ENCODE measurements at regions not wholly inside any gene's neighbourhood (a gene's known extent, or its start where the extent isn't known, plus 50 kb on each side); places are given as distances from the start of the nearest gene placed in this dataset.

- no peak for DNase-seq
Measured at GRCh38 chr1:116232989-116233514, 121.9 kb downstream of the MAB21L3 start.

- no peak for DNase-seq
Measured at GRCh38 chr1:116234429-116234828, 123.2 kb downstream of the MAB21L3 start.

DNA sequence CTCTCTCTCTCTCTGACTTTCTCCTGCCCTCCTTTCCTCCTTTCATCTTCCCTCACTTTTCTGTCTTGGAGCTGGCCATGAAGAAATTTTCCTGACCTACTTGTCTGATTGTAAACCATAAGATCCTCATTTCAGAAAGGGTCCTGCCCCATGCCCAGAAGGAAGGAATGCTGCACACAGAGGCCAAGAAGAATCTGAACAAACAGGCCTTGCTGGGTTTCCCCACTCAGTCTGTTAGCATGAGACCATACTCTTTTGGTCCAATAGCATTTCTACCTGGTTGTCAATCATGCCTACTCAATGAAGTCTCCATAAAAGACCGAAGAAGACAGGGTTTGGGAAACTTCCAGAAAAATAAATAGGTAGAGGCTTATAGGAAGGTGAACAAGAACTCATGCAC, 128.7 kb downstream of the MAB21L3 start:
- no peak for DNase-seq

- no peak for DNase-seq
Measured at GRCh38 chr1:116242741-116243140, 130.3 kb upstream of the ATP1A1 start.

DNA sequence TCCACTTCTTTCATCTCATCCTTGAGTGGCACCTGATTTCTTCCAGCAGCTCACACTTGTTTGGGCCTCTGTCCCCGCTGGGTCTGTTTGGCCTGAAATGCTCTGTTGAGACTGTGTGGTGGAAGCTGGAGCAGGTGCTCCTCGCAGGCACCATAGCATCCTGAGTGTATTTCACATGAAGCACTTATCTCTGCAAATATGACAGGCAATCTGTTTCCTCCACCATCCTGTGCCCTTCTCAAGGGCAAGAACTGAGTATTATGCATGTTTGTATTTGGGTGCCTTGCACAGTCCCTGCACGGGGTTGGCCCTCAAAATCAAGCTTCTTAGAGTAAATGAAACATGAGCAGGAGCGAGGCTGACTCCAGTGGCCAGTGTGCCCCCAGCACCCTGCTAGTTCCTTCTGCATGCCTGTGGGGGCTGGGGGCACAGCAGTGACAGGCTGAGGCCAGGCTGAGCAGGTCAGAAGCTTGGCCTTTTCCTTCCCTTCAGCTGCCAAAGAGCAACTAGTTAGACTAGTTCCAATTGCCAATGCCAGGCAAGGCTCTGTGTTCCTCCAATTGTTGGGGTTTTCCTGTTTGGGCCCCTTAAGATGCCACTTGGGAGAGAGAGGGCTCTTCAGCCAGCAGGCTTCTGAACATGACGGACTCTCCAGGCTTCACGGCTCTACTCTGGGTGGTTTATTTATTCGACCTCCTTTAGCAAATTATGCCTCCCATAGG, 129.6 kb upstream of the ATP1A1 start:
- DNase-seq = no peak

DNA sequence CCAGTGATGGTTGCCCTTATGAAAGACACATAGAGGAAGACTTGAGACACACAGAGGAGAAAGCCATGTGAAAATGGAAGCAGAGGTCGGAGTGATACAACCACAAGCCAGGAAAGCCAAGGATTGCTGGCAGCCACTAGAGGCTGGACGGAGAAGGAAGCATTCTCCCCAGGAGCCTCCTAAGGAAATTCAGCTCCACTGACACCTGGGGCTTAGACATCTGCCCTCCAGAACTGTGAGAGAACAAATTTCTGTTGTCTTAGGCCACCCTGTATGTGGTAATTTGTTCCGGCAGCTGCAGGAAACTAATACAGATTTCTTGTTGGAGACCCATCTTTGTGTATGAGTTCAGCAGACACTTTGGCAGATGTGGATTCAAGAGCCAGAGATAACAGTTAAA, 126.9 kb upstream of the ATP1A1 start:
- DNase-seq = no peak

GRCh38 chr1:116252271-116252670, 120.8 kb upstream of the ATP1A1 start:
- DNase-seq = no peak

DNA sequence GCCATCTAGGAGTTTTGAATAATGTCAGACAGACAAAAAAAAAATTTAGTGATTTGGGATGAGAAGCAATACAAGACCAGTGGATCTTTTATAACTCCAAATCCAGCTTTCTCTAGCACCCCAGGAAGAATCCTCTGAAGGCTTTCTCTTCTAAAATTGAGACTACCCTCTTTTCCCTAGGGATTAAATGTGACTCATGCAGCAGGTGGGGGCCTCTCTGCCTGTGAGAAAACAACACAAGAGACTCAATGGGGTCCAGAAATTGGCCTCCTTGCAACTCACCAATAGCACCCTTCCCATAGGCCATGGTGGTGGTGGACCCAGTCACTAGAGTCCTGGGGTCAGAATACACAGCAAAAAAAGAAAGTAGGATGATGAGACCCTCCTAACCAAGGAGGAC, 120.3 kb upstream of the ATP1A1 start:
- no peak for DNase-seq

DNA sequence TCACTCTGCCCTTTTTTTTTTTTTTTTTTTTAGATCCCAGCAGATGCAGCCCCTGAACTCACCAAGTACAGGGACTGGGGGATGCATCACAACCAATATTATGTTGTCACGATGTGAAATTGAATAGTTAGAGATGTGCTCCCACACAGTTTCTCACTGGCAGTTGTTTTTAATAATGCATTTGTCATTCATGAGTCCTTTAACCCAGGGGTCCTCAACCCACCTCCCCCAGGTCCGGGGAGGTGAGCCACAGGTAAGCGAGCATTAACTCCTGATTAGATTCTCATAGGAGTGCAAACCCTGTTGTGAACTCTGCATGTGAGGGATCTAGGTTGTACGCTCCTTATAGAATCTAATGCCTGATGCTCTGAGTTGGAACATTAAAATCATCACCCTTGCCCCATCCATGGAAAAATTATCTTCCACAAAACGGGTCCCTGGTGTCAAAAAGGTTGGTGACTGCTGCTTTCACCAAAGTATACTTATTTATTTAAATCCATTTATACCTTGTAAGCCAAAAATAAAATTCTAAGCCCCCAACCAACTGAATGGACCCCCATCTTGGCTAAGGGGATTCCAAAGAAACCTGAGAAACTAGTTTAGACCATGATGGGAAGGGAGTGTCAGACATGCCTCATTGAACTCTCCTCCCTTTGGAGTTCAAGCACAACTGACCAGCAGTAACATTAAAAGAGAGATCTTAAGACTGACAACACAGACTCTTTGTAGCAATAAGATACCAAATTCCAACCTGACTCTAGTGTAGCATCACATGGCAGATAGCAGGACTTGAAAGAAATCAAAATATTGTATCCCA, 119.3 kb upstream of the ATP1A1 start:
- no peak for DNase-seq

- DNase-seq = no peak
Measured at GRCh38 chr1:116254776-116255175, 118.3 kb upstream of the ATP1A1 start.

DNA sequence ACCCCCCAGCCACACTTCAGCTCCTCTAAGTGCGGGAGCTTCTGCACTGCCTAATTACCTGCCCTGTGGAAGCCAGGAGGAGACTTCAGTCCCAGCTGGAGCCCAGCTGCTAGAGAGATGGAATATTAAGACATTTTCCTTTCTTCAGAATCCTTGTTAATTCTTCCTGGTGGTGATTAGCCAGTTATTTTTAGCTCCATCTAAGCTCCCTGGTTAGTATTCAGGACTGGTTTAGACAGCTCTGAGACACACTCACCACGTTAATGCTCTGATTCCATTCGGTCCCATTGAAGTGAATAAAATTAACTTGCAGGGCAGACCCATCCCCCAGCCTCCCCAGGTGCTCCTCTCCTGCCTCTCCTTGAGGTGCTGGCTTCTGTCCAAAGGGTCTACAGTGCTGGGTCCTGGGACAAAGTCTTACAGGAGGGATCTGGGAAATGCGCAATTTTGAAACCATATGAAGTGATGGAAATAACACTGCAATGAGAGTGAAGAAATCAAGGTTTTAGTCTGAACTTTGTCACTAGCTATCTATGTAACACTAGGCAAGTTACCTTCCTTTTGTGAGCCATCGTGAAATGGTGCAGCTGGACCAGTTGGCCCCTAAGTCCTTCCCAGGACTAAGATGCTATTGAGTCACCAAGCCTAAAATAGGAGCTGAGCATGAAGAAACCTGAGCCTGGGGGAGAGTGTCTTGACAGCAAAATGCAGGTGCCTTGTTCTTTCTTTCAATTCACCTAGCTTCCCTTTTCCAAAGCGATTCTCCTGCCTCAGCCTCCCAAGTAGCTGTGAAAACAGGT, 117.4 kb upstream of the ATP1A1 start:
- no peak for DNase-seq

GRCh38 chr1:116256286-116256649, 116.8 kb upstream of the ATP1A1 start:
- peak; percentile 3 for DNase-seq

- no peak for DNase-seq
Measured at GRCh38 chr1:116256875-116257274, 116.2 kb upstream of the ATP1A1 start.

- no peak for DNase-seq
Measured at GRCh38 chr1:116257341-116257767, 115.7 kb upstream of the ATP1A1 start.

GRCh38 chr1:116257836-116258235, 115.2 kb upstream of the ATP1A1 start:
- no peak for DNase-seq

DNA sequence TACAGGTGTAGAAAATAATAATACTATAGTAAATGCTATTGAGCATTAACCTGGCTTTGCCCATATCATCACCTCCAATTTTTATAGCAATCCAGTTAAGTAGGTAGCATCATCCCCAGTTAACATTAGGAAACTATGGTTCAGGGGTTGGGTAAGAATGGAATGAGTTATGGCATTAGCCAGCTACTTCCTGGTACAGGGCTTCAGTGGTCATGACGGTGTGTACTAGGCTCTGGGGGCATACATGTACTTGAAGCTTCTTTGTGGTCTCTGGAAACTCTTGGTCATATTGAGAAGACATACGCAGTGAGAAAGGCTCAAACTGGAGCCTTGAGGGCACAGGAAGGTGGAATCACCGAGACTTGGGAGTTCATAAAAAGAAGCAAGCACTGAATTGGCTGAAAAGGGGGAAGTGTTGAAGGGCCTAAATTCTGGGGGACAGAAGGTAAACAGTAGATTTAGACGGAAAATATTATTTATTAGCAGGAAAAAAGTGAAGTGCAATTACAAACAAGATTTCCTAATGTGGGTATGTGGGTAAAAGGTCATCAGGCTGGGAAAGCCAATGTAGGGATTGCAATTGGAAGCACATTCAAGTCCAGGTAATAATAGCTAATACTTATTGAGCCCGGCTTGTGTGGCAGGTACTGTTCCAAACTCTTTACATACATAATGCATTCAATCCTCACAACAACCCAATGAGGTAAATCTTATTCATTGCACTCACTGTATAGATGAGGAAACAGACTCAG, 114.2 kb upstream of the ATP1A1 start:
- DNase-seq = no peak

DNA sequence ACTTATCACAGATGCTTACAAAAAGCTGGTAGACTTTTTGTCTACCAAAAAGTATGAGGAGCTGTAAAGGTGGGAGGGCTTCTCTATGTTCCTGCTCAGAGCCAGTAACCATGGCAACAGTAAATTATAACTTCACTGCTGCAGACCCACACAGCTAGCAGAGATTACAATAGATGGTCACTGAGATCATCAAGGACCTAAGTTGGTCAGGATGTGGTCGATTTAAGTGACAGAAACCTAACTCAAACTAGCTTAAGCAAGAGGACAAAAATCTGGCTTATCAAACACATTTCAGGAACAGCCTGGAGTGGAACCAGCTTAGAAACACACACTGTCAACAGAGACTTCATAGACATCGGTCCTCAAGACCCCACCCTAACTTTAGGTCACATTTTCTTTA, 113.4 kb upstream of the ATP1A1 start:
- DNase-seq = no peak

GRCh38 chr1:116260115-116260514, 112.9 kb upstream of the ATP1A1 start:
- no peak for DNase-seq

- no peak for DNase-seq
Measured at GRCh38 chr1:116260621-116261020, 112.4 kb upstream of the ATP1A1 start.

DNA sequence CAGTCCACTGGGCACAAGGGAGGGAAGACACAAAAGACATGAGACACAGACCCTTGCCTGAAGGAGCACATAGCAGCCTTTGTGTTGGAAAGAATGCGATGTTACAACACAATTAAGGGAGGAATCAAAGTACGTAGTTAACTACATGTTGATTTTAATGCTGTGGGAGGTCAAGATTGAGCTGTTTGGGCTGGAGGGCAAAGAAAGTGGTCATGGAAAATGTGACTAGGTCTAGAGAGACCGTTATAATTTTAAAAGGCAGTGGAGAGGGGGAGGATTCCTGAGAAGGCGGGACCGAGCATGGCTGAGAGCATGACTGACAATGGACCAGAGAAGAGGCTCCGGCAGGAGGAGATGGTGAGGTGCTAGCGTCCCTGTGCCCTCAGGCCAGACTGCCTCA, 111.8 kb upstream of the ATP1A1 start:
- DNase-seq = no peak

GRCh38 chr1:116262207-116262994, 110.6 kb upstream of the ATP1A1 start:
- no peak for DNase-seq

DNA sequence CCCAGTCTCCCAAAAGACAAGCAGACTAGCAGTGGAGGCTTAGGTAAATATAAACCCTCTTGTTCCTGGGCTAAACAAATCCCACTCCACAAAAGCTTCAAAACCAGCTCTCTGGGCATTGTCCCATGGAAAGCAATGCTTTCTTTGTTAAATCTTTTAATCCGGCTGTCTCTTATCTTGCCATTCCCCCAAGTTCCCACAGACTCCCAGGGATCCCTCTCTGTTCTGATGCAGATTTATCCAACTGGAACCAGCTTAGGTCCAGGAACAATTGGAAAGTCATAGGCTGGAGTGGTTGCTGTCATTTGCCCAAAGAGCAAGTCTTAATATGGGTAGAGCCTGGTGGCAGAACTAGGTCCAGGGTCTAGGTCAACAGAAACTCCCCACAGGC, 110.1 kb upstream of the ATP1A1 start:
- DNase-seq = no peak

Measured in fibroblast of skin of back (primary cell).